Transverse colon (tissue), 3 donors: ENCODE measurements at regions not wholly inside any gene's neighbourhood (a gene's known extent, or its start where the extent isn't known, plus 50 kb on each side); places are given as distances from the start of the nearest gene placed in this dataset.

ENCODE experiments used
- EP300 ChIP-seq: sonication (generic); formaldehyde crosslinking; IDR thresholded peaks from one replicate; pipeline ENCODE4 v1.6.1; 2017; ENCODE audit warnings: antibody characterized with exemption, low read depth
- TF ChIP-seq, protein P1 (sequence below), 5 experiments: fragments of 200-600 bp in 3 of 5; fragments of 450-650 bp in 2 of 5; sonication (generic) in 3 of 5; IDR thresholded peaks; 1 replicate in 2 of 5; 2 replicates in 3 of 5; pipeline ENCODE4 v1.5.1; 2016 to 2017; ENCODE audit warnings: antibody characterized with exemption in 5 of 5, inconsistent platforms in 3 of 5, mild to moderate bottlenecking in 2 of 5, moderate library complexity in 1 of 5

DNA sequence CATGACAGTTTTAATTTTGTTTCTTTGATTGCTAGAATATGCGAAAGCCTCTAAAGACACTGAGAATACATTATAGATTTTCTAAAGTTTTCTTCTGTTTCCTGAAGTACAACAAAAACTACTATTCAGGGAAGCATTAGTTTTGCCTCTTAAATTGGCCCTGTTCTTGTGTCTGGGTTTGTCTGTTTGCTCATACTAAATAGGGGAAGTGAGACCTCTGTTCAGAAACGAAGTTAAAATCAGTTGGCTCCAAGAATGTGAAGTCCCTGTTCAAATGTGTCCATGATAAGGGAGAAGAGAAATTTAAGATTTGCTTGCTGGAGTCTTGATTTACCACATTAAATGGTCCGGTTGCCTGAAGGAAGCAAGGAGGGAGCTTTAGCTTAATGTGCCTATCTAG, 327.3 kb upstream of the GBE1 start:
- TF ChIP-seq, protein P1, sequence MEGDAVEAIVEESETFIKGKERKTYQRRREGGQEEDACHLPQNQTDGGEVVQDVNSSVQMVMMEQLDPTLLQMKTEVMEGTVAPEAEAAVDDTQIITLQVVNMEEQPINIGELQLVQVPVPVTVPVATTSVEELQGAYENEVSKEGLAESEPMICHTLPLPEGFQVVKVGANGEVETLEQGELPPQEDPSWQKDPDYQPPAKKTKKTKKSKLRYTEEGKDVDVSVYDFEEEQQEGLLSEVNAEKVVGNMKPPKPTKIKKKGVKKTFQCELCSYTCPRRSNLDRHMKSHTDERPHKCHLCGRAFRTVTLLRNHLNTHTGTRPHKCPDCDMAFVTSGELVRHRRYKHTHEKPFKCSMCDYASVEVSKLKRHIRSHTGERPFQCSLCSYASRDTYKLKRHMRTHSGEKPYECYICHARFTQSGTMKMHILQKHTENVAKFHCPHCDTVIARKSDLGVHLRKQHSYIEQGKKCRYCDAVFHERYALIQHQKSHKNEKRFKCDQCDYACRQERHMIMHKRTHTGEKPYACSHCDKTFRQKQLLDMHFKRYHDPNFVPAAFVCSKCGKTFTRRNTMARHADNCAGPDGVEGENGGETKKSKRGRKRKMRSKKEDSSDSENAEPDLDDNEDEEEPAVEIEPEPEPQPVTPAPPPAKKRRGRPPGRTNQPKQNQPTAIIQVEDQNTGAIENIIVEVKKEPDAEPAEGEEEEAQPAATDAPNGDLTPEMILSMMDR (IDR thresholded peaks at IDR 0.05), result no peak
- TF ChIP-seq EP300, result no peak
